Neutrophil (primary cell): ENCODE measurements at regions not wholly inside any gene's neighbourhood (a gene's known extent, or its start where the extent isn't known, plus 50 kb on each side); places are given as distances from the start of the nearest gene placed in this dataset.

Experiments
- H3K27ac ChIP-seq: fragments of 200-600 bp; sonication (generic); 2 replicates; pipeline ENCODE4 v1.5.1; 2016; ENCODE audit warnings: mild to moderate bottlenecking, moderate library complexity
- H3K27me3 ChIP-seq: fragments of 200-600 bp; sonication (generic); 2 replicates; pipeline ENCODE4 v1.6.0; 2016; ENCODE audit warnings: mild to moderate bottlenecking
- H3K36me3 ChIP-seq: fragments of 200-600 bp; sonication (generic); 2 replicates; pipeline ENCODE4 v1.5.1; 2017
- H3K4me1 ChIP-seq, 2 experiments: fragments of 200-600 bp in 1 of 2; sonication (generic) in 1 of 2; 1 replicate in 1 of 2; 2 replicates in 1 of 2; pipeline versions ENCODE4 v1.5.1 to v1.6.1; 2013 to 2016; ENCODE audit warnings: low read depth in 1 of 2, low read length in 1 of 2, mild to moderate bottlenecking in 1 of 2, moderate library complexity in 1 of 2; ENCODE audit not compliant: control insufficient read depth in 1 of 2, insufficient read depth in 1 of 2
- H3K4me3 ChIP-seq, 2 experiments: fragments of 200-600 bp in 1 of 2; sonication (generic) in 1 of 2; 1 replicate in 1 of 2; 2 replicates in 1 of 2; pipeline ENCODE4 v1.5.1; 2013 to 2016; ENCODE audit warnings: low read depth in 1 of 2, low read length in 1 of 2, mild to moderate bottlenecking in 1 of 2, moderate library complexity in 1 of 2
- H3K9me3 ChIP-seq: fragments of 200-600 bp; sonication (generic); 2 replicates; pipeline ENCODE4 v1.5.1; 2016
- CTCF ChIP-seq: fragments of 200-600 bp; sonication (generic); IDR thresholded peaks from 2 replicates; pipeline ENCODE4 v1.5.1; 2016; ENCODE audit warnings: antibody characterized with exemption

GRCh38 chr4:8694226-8694625, 101.7 kb downstream of the CPZ start:
- no peak for TF ChIP-seq CTCF
- Histone ChIP-seq H3K4me3 (no peak overlapping the region), H3K27ac (no peak overlapping the region), H3K9me3 (no peaks in the 10 kb centered on the region), H3K4me1 (no peaks in the 10 kb centered on the region), H3K27me3 (peaks cover 23% of the 10 kb centered on the region), H3K36me3 (no peaks in the 10 kb centered on the region)

- TF ChIP-seq CTCF = no peak
- Histone ChIP-seq H3K9me3 (no peaks in the 10 kb centered on the region), H3K4me1 (no peaks in the 10 kb centered on the region), H3K36me3 (no peaks in the 10 kb centered on the region), H3K27ac (no peak overlapping the region), H3K4me3 (no peak overlapping the region), H3K27me3 (peaks cover 47% of the 10 kb centered on the region)
Observed at GRCh38 chr4:8691151-8691775, 98.7 kb downstream of the CPZ start.

GRCh38 chr4:8690216-8691150, 97.9 kb downstream of the CPZ start:
- H3K9me3 ChIP-seq = no peaks in the 10 kb centered on the region
- no peak for TF ChIP-seq CTCF

GRCh38 chr4:8689741-8690140, 97.2 kb downstream of the CPZ start:
- H3K4me3 ChIP-seq = no peak overlapping the region
- H3K4me1 ChIP-seq = no peaks in the 10 kb centered on the region
- H3K9me3 ChIP-seq = no peaks in the 10 kb centered on the region
- no peaks in the 10 kb centered on the region for H3K36me3 ChIP-seq
- H3K27me3 ChIP-seq = peaks cover 47% of the 10 kb centered on the region
- H3K27ac ChIP-seq = no peak overlapping the region
- TF ChIP-seq CTCF = no peak

More at GRCh38 chr4:8690216-8691150, 97.9 kb downstream of the CPZ start:
- Histone ChIP-seq H3K27ac (no peak overlapping the region), H3K4me3 (no peak overlapping the region), H3K4me1 (no peaks in the 10 kb centered on the region), H3K36me3 (no peaks in the 10 kb centered on the region), H3K27me3 (peaks cover 47% of the 10 kb centered on the region)

- Histone ChIP-seq H3K27me3 (peaks cover 46% of the 10 kb centered on the region), H3K36me3 (no peaks in the 10 kb centered on the region), H3K27ac (no peak overlapping the region), H3K4me1 (no peaks in the 10 kb centered on the region), H3K4me3 (no peak overlapping the region), H3K9me3 (no peaks in the 10 kb centered on the region)
- TF ChIP-seq CTCF = no peak
Observed at GRCh38 chr4:8688908-8689445, 96.4 kb downstream of the CPZ start.
